SK-N-SH treated with all-trans-retinoic acid at 6 μM for 48 hours (cell line): ENCODE measurements at regions not wholly inside any gene's neighbourhood (a gene's known extent, or its start where the extent isn't known, plus 50 kb on each side); places are given as distances from the start of the nearest gene placed in this dataset.

Experiments used
- ATAC-seq: fragments of 200-7000 bp; cut with Tn5 transposase; 3 replicates; pipeline ENCODE4 v1.9.1; 2020; ENCODE audit warnings: mild to moderate bottlenecking, moderate library complexity
- ARNTL ChIP-seq: fragments of 450-650 bp; formaldehyde crosslinking; IDR thresholded peaks from 2 replicates; pipeline ENCODE4 v1.5.0; 2020; ENCODE audit warnings: low read depth, mild to moderate bottlenecking, moderate library complexity, borderline replicate concordance
- BACH2 ChIP-seq: fragments of 250-450 bp; sonication (Bioruptor Pico); IDR thresholded peaks from 2 replicates; pipeline ENCODE4 v1.9.0; 2021; ENCODE audit warnings: mild to moderate bottlenecking, borderline replicate concordance
- CSDC2 ChIP-seq: fragments of 250-450 bp; sonication (Bioruptor Pico); IDR thresholded peaks from 2 replicates; pipeline ENCODE4 v1.5.0; 2020; ENCODE audit warnings: mild to moderate bottlenecking, moderate library complexity
- CSRNP3 ChIP-seq: fragments of 250-450 bp; sonication (Bioruptor Pico); IDR thresholded peaks from 2 replicates; pipeline ENCODE4 v1.5.1; 2021; ENCODE audit warnings: mild to moderate bottlenecking, moderate library complexity
- ESRRG ChIP-seq: fragments of 250-450 bp; sonication (Bioruptor Pico); IDR thresholded peaks from 2 replicates; pipeline ENCODE4 v1.6.1; 2021; ENCODE audit warnings: mild to moderate bottlenecking
- GLIS3 ChIP-seq: fragments of 250-450 bp; sonication (Bioruptor Pico); IDR thresholded peaks from 2 replicates; pipeline ENCODE4 v1.5.0; 2020; ENCODE audit warnings: mild to moderate bottlenecking, moderate library complexity
- ISL1 ChIP-seq: fragments of 250-450 bp; sonication (Bioruptor Pico); IDR thresholded peaks from 2 replicates; pipeline ENCODE4 v2.1.2; 2022; ENCODE audit warnings: mild to moderate bottlenecking, moderate library complexity
- OSR1 ChIP-seq: fragments of 250-450 bp; sonication (Bioruptor Pico); IDR thresholded peaks from 2 replicates; pipeline ENCODE4 v1.8.0; 2022; ENCODE audit warnings: moderate library complexity, mild to moderate bottlenecking, inconsistent platforms
- PPARA ChIP-seq: fragments of 250-450 bp; sonication (Bioruptor Pico); IDR thresholded peaks from 2 replicates; pipeline ENCODE4 v1.5.0; 2020; ENCODE audit warnings: mild to moderate bottlenecking, borderline replicate concordance
- RARB ChIP-seq: fragments of 250-450 bp; sonication (Bioruptor Pico); IDR thresholded peaks from 2 replicates; pipeline ENCODE4 v1.8.0; 2021; ENCODE audit warnings: mild to moderate bottlenecking, moderate library complexity
- SNAI2 ChIP-seq: fragments of 250-450 bp; sonication (Bioruptor Pico); IDR thresholded peaks from 2 replicates; pipeline ENCODE4 v1.5.0; 2020; ENCODE audit warnings: mild to moderate bottlenecking, moderate library complexity
- TCF4 ChIP-seq: fragments of 250-450 bp; sonication (Bioruptor Pico); IDR thresholded peaks from 2 replicates; pipeline ENCODE4 v1.8.0; 2021; ENCODE audit warnings: mild to moderate bottlenecking, moderate library complexity, borderline replicate concordance
- TOX ChIP-seq: fragments of 250-450 bp; sonication (Bioruptor Pico); IDR thresholded peaks from 2 replicates; pipeline ENCODE4 v1.8.0; 2021; ENCODE audit warnings: mild to moderate bottlenecking, moderate library complexity, borderline replicate concordance
- TSHZ2 ChIP-seq: fragments of 250-450 bp; sonication (Bioruptor Pico); IDR thresholded peaks from 2 replicates; pipeline ENCODE4 v1.5.0; 2020; ENCODE audit warnings: mild to moderate bottlenecking, moderate library complexity
- ZC3H10 ChIP-seq: fragments of 250-450 bp; sonication (Bioruptor Pico); IDR thresholded peaks from 2 replicates; pipeline ENCODE4 v1.5.1; 2021; ENCODE audit warnings: mild to moderate bottlenecking, moderate library complexity
- ZFP3 ChIP-seq: fragments of 250-450 bp; sonication (Bioruptor Pico); IDR thresholded peaks from 2 replicates; pipeline ENCODE4 v1.5.0; 2020; ENCODE audit warnings: mild to moderate bottlenecking, moderate library complexity
- ZFP30 ChIP-seq: fragments of 450-650 bp; formaldehyde crosslinking; IDR thresholded peaks from 2 replicates; pipeline ENCODE4 v1.5.0; 2022; ENCODE audit warnings: mild to moderate bottlenecking, moderate library complexity
- ZNF565 ChIP-seq: fragments of 450-650 bp; formaldehyde crosslinking; conservative IDR thresholded peaks from 2 replicates; pipeline ENCODE4 v1.5.0; 2020; ENCODE audit warnings: low read depth, mild to moderate bottlenecking, moderate library complexity
- ZNF70 ChIP-seq: fragments of 450-650 bp; formaldehyde crosslinking; IDR thresholded peaks from 2 replicates; pipeline ENCODE4 v1.5.0; 2020; ENCODE audit warnings: mild to moderate bottlenecking, moderate library complexity
- ZNF8 ChIP-seq: fragments of 450-650 bp; formaldehyde crosslinking; IDR thresholded peaks from 2 replicates; pipeline ENCODE4 v1.5.0; 2020; ENCODE audit warnings: mild to moderate bottlenecking, moderate library complexity
- TF ChIP-seq, protein P1 (sequence below): fragments of 250-450 bp; sonication (Bioruptor Pico); IDR thresholded peaks from 2 replicates; pipeline ENCODE4 v1.8.0; 2020; ENCODE audit warnings: mild to moderate bottlenecking, moderate library complexity, borderline replicate concordance
- TF ChIP-seq, protein P2 (sequence below): fragments of 250-450 bp; sonication (Bioruptor Pico); IDR thresholded peaks from 2 replicates; pipeline ENCODE4 v1.8.0; 2021; ENCODE audit warnings: low read depth, mild to moderate bottlenecking, moderate library complexity, borderline replicate concordance
- TF ChIP-seq, protein P3 (sequence below): fragments of 250-450 bp; sonication (Bioruptor Pico); IDR thresholded peaks from 2 replicates; pipeline ENCODE4 v1.5.1; 2020; ENCODE audit warnings: low read depth, mild to moderate bottlenecking, moderate library complexity

GRCh38 chr16:64148356-64148755 lies 973.5 kb downstream of the CDH11 start:
- TF ChIP-seq RARB (CRISPR knock-in tag) = no peak
- no peak for TF ChIP-seq ZNF565
- no peak for TF ChIP-seq SNAI2 (CRISPR knock-in tag)
- no peak for TF ChIP-seq ZFP30 (CRISPR knock-in tag)
- TF ChIP-seq TSHZ2 (CRISPR knock-in tag) = no peak
- TF ChIP-seq, protein P1, sequence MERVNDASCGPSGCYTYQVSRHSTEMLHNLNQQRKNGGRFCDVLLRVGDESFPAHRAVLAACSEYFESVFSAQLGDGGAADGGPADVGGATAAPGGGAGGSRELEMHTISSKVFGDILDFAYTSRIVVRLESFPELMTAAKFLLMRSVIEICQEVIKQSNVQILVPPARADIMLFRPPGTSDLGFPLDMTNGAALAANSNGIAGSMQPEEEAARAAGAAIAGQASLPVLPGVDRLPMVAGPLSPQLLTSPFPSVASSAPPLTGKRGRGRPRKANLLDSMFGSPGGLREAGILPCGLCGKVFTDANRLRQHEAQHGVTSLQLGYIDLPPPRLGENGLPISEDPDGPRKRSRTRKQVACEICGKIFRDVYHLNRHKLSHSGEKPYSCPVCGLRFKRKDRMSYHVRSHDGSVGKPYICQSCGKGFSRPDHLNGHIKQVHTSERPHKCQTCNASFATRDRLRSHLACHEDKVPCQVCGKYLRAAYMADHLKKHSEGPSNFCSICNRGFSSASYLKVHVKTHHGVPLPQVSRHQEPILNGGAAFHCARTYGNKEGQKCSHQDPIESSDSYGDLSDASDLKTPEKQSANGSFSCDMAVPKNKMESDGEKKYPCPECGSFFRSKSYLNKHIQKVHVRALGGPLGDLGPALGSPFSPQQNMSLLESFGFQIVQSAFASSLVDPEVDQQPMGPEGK = no peak
- TF ChIP-seq ISL1 (CRISPR knock-in tag) = no peak
- TF ChIP-seq TCF4 (CRISPR knock-in tag) = no peak
- no peak for TF ChIP-seq OSR1 (CRISPR knock-in tag)
- TF ChIP-seq ZNF8 (CRISPR knock-in tag) = no peak
- TF ChIP-seq ZC3H10 = no peak
- no peak for TF ChIP-seq ARNTL
- TF ChIP-seq BACH2 (CRISPR knock-in tag) = no peak
- no peak for TF ChIP-seq GLIS3 (CRISPR knock-in tag)
- no peak for TF ChIP-seq CSDC2 (CRISPR knock-in tag)
- no peak for ATAC-seq

GRCh38 chr16:64147941-64148340 lies 973.9 kb downstream of the CDH11 start:
- no peak for ATAC-seq
- TF ChIP-seq CSDC2 (CRISPR knock-in tag) (no peak), ZFP3 (CRISPR knock-in tag) (no peak), ESRRG (CRISPR knock-in tag) (no peak), ZNF70 (CRISPR knock-in tag) (no peak), ZNF8 (CRISPR knock-in tag) (no peak), ISL1 (CRISPR knock-in tag) (no peak), SNAI2 (CRISPR knock-in tag) (no peak), PPARA (CRISPR knock-in tag) (no peak), CSRNP3 (CRISPR knock-in tag) (no peak), RARB (CRISPR knock-in tag) (no peak)

GRCh38 chr16:64144617-64145016 lies 977.2 kb downstream of the CDH11 start:
- TF ChIP-seq GLIS3 (CRISPR knock-in tag) (no peak), ZFP3 (CRISPR knock-in tag) (no peak), PPARA (CRISPR knock-in tag) (no peak), ISL1 (CRISPR knock-in tag) (no peak), ZNF565 (no peak)
- TF ChIP-seq, protein P2, sequence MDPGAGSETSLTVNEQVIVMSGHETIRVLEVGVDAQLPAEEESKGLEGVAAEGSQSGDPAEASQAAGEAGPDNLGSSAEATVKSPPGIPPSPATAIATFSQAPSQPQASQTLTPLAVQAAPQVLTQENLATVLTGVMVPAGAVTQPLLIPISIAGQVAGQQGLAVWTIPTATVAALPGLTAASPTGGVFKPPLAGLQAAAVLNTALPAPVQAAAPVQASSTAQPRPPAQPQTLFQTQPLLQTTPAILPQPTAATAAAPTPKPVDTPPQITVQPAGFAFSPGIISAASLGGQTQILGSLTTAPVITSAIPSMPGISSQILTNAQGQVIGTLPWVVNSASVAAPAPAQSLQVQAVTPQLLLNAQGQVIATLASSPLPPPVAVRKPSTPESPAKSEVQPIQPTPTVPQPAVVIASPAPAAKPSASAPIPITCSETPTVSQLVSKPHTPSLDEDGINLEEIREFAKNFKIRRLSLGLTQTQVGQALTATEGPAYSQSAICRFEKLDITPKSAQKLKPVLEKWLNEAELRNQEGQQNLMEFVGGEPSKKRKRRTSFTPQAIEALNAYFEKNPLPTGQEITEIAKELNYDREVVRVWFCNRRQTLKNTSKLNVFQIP (CRISPR knock-in tag) = no peak
- no peak for ATAC-seq

DNA sequence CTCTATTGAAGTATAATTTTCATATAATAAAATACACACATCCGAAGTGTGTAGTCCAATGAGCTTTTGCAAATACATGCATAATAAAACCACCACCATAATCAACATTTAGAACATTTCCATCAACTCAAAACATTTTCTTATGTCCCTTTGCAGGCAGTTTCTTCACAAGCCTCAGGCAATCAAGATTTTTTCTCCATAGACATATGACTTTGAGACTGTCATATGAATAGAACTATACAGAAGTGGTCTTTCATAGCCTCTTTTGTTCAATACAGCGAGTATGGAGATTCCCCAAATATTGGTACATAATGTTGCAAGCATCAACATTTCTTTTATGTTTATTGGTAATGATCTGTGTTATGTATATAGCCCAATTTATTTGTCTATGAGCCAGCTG lies 983.2 kb downstream of the CDH11 start:
- no peak for ATAC-seq
- TF ChIP-seq ZNF8 (CRISPR knock-in tag) (no peak), PPARA (CRISPR knock-in tag) (no peak), CSDC2 (CRISPR knock-in tag) (no peak), ZNF565 (no peak), ISL1 (CRISPR knock-in tag) (no peak), ZC3H10 (no peak), TCF4 (CRISPR knock-in tag) (no peak), ARNTL (no peak), TOX (CRISPR knock-in tag) (no peak), ZFP30 (CRISPR knock-in tag) (no peak)
- TF ChIP-seq, protein P3, sequence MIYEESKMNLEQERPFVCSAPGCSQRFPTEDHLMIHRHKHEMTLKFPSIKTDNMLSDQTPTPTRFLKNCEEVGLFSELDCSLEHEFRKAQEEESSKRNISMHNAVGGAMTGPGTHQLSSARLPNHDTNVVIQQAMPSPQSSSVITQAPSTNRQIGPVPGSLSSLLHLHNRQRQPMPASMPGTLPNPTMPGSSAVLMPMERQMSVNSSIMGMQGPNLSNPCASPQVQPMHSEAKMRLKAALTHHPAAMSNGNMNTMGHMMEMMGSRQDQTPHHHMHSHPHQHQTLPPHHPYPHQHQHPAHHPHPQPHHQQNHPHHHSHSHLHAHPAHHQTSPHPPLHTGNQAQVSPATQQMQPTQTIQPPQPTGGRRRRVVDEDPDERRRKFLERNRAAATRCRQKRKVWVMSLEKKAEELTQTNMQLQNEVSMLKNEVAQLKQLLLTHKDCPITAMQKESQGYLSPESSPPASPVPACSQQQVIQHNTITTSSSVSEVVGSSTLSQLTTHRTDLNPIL (CRISPR knock-in tag) = no peak
- TF ChIP-seq, protein P2 (CRISPR knock-in tag) = no peak
- TF ChIP-seq, protein P1 = no peak
